Vagina (tissue), 2 donors: ENCODE measurements at regions not wholly inside any gene's neighbourhood (a gene's known extent, or its start where the extent isn't known, plus 50 kb on each side); places are given as distances from the start of the nearest gene placed in this dataset.

Source experiments
- DNase-seq, 2 donors: peaks; one replicate each; pipeline ENCODE4 v3.0.0-alpha.2; 2017; ENCODE audit errors: extremely low spot score in 2 of 2
- H3K27ac ChIP-seq: fragments of 200-600 bp; sonication (generic); one replicate; pipeline ENCODE4 v1.5.1; 2019
- H3K27me3 ChIP-seq: fragments of 200-600 bp; sonication (generic); one replicate; pipeline ENCODE4 v1.5.1; 2019
- H3K36me3 ChIP-seq, 2 donors: fragments of 200-600 bp; sonication (generic); one replicate each; pipeline ENCODE4 v1.5.1; 2017 to 2019
- H3K4me1 ChIP-seq: fragments of 200-600 bp; sonication (generic); one replicate; pipeline ENCODE4 v1.5.1; 2019
- H3K4me3 ChIP-seq, 2 donors: fragments of 200-600 bp; sonication (generic); 1 replicate in 1 of 2; 2 replicates in 1 of 2; pipeline ENCODE4 v1.5.1; 2016 to 2019
- H3K9me3 ChIP-seq: fragments of 200-600 bp; sonication (generic); one replicate; pipeline ENCODE4 v1.5.1; 2019
- CTCF ChIP-seq, 3 experiments: fragments of 450-650 bp in 2 of 3; fragments of 200-600 bp in 1 of 3; sonication (generic) in 1 of 3; IDR thresholded peaks; one replicate each; pipeline ENCODE4 v1.5.1; 2017 to 2019; ENCODE audit warnings: antibody characterized with exemption in 3 of 3, mild to moderate bottlenecking in 2 of 3, moderate library complexity in 2 of 3
- POLR2A ChIP-seq, 2 donors: fragments of 450-650 bp; IDR thresholded peaks; one replicate each; pipeline ENCODE4 v1.6.1; 2017; ENCODE audit warnings: antibody characterized with exemption in 2 of 2, mild to moderate bottlenecking in 2 of 2, moderate library complexity in 2 of 2
- POLR2AphosphoS5 ChIP-seq, 2 donors: sonication (generic); formaldehyde crosslinking; IDR thresholded peaks; one replicate each; pipeline ENCODE4 v1.9.0; 2017; ENCODE audit warnings: antibody characterized with exemption in 2 of 2, mild to moderate bottlenecking in 2 of 2, low read depth in 1 of 2; ENCODE audit not compliant: insufficient read depth in 1 of 2
- intact Hi-C: fragments of 100-400 bp; cut with DNase I; formaldehyde crosslinking; loops from one replicate; pipeline ENCODE4 v1.15.1; 2023

- Histone ChIP-seq H3K9me3 (no peaks in the 10 kb centered on the region), H3K27ac (peak overlapping the region; percentile 13), H3K36me3 (no peaks in the 10 kb centered on the region), H3K4me3 (peak overlapping the region in 1 of 2 donors; percentile 11), H3K4me1 (peaks cover 10% of the 10 kb centered on the region), H3K27me3 (no peaks in the 10 kb centered on the region)
- peak in 1 of 2 donors; percentile 83 for DNase-seq
- TF ChIP-seq CTCF (IDR thresholded peaks at IDR 0.05) (no peak), POLR2AphosphoS5 (IDR thresholded peaks at IDR 0.05; ENCODE audit: insufficient read depth in 1 of 2, low read depth in 1 of 2) (peak in 1 of 2 donors; percentile 45), POLR2A (IDR thresholded peaks at IDR 0.05) (no peak)
- intact Hi-C loops: no loop called here
Measured at GRCh38 chr5:171667341-171668096, 118.1 kb upstream of the SMIM23 start.

- intact Hi-C loops: no loop called here
- H3K36me3 ChIP-seq: no peaks in the 10 kb centered on the region
- H3K27me3 ChIP-seq: no peaks in the 10 kb centered on the region
- H3K27ac ChIP-seq: peak overlapping the region; percentile 13
- no peaks in the 10 kb centered on the region for H3K9me3 ChIP-seq
- DNase-seq: peak in 1 of 2 donors; percentile 75
- H3K4me1 ChIP-seq: peaks cover 10% of the 10 kb centered on the region
- no peak for TF ChIP-seq POLR2A (IDR thresholded peaks at IDR 0.05)
- peak in 1 of 2 donors; percentile 29 for TF ChIP-seq POLR2AphosphoS5 (IDR thresholded peaks at IDR 0.05; ENCODE audit: insufficient read depth in 1 of 2, low read depth in 1 of 2)
- no peak for TF ChIP-seq CTCF (IDR thresholded peaks at IDR 0.05)
- H3K4me3 ChIP-seq: no peak overlapping the region
Measured at GRCh38 chr5:171668097-171668412, 117.6 kb upstream of the SMIM23 start.

GRCh38 chr5:171669571-171669970, 116.0 kb upstream of the SMIM23 start:
- intact Hi-C loops: no loop called here
- no peak for TF ChIP-seq POLR2A (IDR thresholded peaks at IDR 0.05)
- no peak for TF ChIP-seq POLR2AphosphoS5 (IDR thresholded peaks at IDR 0.05; ENCODE audit: insufficient read depth in 1 of 2, low read depth in 1 of 2)
- no peak for TF ChIP-seq CTCF (IDR thresholded peaks at IDR 0.05)
- Histone ChIP-seq H3K9me3 (no peaks in the 10 kb centered on the region), H3K4me1 (peaks cover 10% of the 10 kb centered on the region), H3K27ac (no peak overlapping the region), H3K27me3 (no peaks in the 10 kb centered on the region), H3K4me3 (no peak overlapping the region), H3K36me3 (no peaks in the 10 kb centered on the region)
- DNase-seq: no peak

- Histone ChIP-seq H3K27ac (no peak overlapping the region), H3K36me3 (no peaks in the 10 kb centered on the region), H3K4me3 (no peak overlapping the region), H3K27me3 (no peaks in the 10 kb centered on the region), H3K4me1 (peaks cover 5% of the 10 kb centered on the region), H3K9me3 (no peaks in the 10 kb centered on the region)
- intact Hi-C loops: no loop called here
- DNase-seq: peak in 1 of 2 donors; percentile 87
- no peak for TF ChIP-seq CTCF (IDR thresholded peaks at IDR 0.05)
- no peak for TF ChIP-seq POLR2AphosphoS5 (IDR thresholded peaks at IDR 0.05; ENCODE audit: insufficient read depth in 1 of 2, low read depth in 1 of 2)
- no peak for TF ChIP-seq POLR2A (IDR thresholded peaks at IDR 0.05)
Measured at GRCh38 chr5:171672556-171672955, 113.1 kb upstream of the SMIM23 start.

GRCh38 chr5:171673328-171673727, 112.3 kb upstream of the SMIM23 start:
- Histone ChIP-seq H3K4me3 (no peak overlapping the region), H3K27me3 (no peaks in the 10 kb centered on the region), H3K27ac (no peak overlapping the region), H3K4me1 (no peaks in the 10 kb centered on the region), H3K9me3 (no peaks in the 10 kb centered on the region), H3K36me3 (no peaks in the 10 kb centered on the region)
- DNase-seq: peak in 1 of 2 donors; percentile 44
- intact Hi-C loops: no loop called here
- TF ChIP-seq CTCF (IDR thresholded peaks at IDR 0.05): no peak
- no peak for TF ChIP-seq POLR2A (IDR thresholded peaks at IDR 0.05)
- no peak for TF ChIP-seq POLR2AphosphoS5 (IDR thresholded peaks at IDR 0.05; ENCODE audit: insufficient read depth in 1 of 2, low read depth in 1 of 2)
